ENCODE measurements at regions not wholly inside any gene's neighbourhood (a gene's known extent, or its start where the extent isn't known, plus 50 kb on each side); places are given as distances from the start of the nearest gene placed in this dataset.

DNA sequence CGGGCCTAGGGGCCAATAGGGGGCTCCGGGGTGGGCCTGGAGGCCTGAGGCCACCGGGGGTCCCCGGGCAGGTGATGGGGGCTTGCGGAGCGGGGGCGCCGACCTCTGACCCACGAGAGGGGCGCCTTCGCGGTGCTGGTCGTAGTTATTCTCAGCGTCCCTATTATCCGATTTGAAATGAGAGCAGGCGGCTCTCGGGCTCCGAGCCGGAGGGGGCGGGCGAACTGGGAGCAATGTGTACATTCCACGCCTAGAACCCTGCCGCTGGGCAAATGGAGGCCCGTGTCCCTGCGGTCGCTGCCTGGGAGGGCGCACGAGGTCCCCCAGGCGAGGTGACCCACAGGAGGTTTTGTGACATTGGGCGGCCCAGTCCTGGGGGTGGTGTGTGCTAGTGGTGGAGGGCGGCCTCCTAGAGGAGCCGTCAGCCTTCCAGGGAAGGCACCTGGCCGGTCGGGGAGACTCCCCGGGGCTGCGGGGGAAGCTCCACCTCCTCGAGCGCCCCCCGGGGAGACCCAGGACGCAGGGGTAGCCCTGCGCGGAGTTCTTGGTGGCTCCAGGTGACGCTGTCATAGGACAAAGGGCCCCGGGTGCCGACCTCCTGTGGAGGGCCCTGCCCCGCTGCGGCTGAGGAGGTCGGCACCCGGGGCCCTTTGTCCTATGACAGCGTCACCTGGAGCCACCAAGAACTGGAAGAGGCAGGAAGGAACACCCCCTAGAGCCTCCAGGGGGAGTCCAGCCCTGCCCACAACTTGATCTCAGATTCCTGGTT, 102.6 kb upstream of the PRKX start:
- Histone ChIP-seq H3K14ac (replicated peaks; ENCODE audit: low read depth, low read length) (no peak overlapping the region), H2BK120ac (ENCODE audit: low read depth, low read length) (no peak overlapping the region; the same call in 1 of the 2 replicates), H3K4me2 (ENCODE audit: low read depth, low read length) (peak overlapping the region; percentile 67), H3K9me1 (ENCODE audit: insufficient read depth, low read length) (peaks cover 7% of the 10 kb centered on the region), H3K4ac (ENCODE audit: low read depth, low read length) (0 out of 2 replicates have a peak overlapping the region, but pooled peaks have one; percentile 56), H3K36me3 (ENCODE audit: control insufficient read depth, insufficient read depth, low read length) (peaks cover 3% of the 10 kb centered on the region; the same call in 1 of the 2 replicates), H4K5ac (ENCODE audit: low read depth, low read length) (peak overlapping the region; percentile 25; the same call in 1 of the 2 replicates), H2AK9ac (replicated peaks; ENCODE audit: low read depth, low read length, poor library complexity) (peak overlapping the region; percentile 93), H3K9ac (ENCODE audit: low read depth, low read length) (peak overlapping the region; percentile 62), H3K4me1 (ENCODE audit: control insufficient read depth, insufficient read depth, low read length) (peaks cover 12% of the 10 kb centered on the region), H4K20me1 (ENCODE audit: insufficient read depth, low read length) (peaks cover 17% of the 10 kb centered on the region), H3K4me3 (ENCODE audit: insufficient read depth, low read depth, low read length) (peak overlapping the region; percentile 50), H3K79me1 (ENCODE audit: low read depth in 1 of 2, low read length in 2 of 2) (peaks cover 5 to 23% of the 10 kb centered on the region in 2 experiments; a peak in 2 of 4 replicates), H3K9me3 (ENCODE audit: control insufficient read depth, insufficient read depth, low read length) (no peaks in the 10 kb centered on the region), H3K18ac (ENCODE audit: low read depth, low read length) (no peak overlapping the region; the same call in 1 of the 2 replicates), H2AFZ (replicated peaks; ENCODE audit: low read length, poor library complexity) (peak overlapping the region; percentile 94), H3K27ac (ENCODE audit: insufficient read depth, low read length) (peak overlapping the region; percentile 73), H2BK5ac (ENCODE audit: low read depth, low read length, poor library complexity, severe bottlenecking) (peak overlapping the region; percentile 43), H2BK15ac (ENCODE audit: low read depth, low read length) (no peak overlapping the region), H3K23ac (ENCODE audit: low read depth, low read length) (no peak overlapping the region), H4K8ac (ENCODE audit: low read depth in 2 of 2, low read length in 2 of 2) (peak overlapping the region; percentile 18 to 43; a peak in 2 of 4 replicates), H3K56ac (ENCODE audit: extremely low read depth, insufficient read depth, low read length) (0 out of 2 replicates have a peak overlapping the region, but pooled peaks have one; percentile 29), H2AK5ac (ENCODE audit: low read depth, low read length) (peak overlapping the region; percentile 69; the same call in 1 of the 2 replicates), H3K27me3 (ENCODE audit: control insufficient read depth, insufficient read depth, low read length) (no peaks in the 10 kb centered on the region), H4K91ac (ENCODE audit: insufficient read depth, low read depth, low read length) (0 out of 2 replicates have a peak overlapping the region, but pooled peaks have one; percentile 29), H2BK20ac (ENCODE audit: low read depth, low read length) (no peak overlapping the region)
- intact Hi-C loops (cut with micrococcal nuclease): no loop called here
- POLR2A ChIA-PET (ENCODE audit: unreplicated experiment): no interaction called here
- CTCF ChIA-PET: no interaction called here
- in situ Hi-C loops (cut with MboI; ENCODE audit: low sequenced_read_pairs): no loop called here
- peak; percentile 12 for DNase-seq
- 6% methylated on average over 31 of the region's 50 CpGs; no CpG with 5 or more reads in 1 of the 2 experiments for WGBS, 2 experiments (ENCODE audit: extremely low coverage in 2 of 2, insufficient read length in 1 of 2)
- TF ChIP-seq POLR2A (IDR thresholded peaks at IDR 0.05; ENCODE audit: low read depth, low read length) (peak; percentile 10; the same call in 1 of the 2 replicates), MAFK (IDR thresholded peaks at IDR 0.05; ENCODE audit: low read depth, low read length) (no peak)
- BruUV-seq (replicated peaks): no TSS peak
- dilution Hi-C loops (cut with HindIII; ENCODE audit: low sequenced_read_pairs, unreplicated experiment): no loop called here
- peak; percentile 13 for ATAC-seq (ENCODE audit: low read depth)

Measured in IMR-90 (cell line).